ENCODE measurements at regions not wholly inside any gene's neighbourhood (a gene's known extent, or its start where the extent isn't known, plus 50 kb on each side); places are given as distances from the start of the nearest gene placed in this dataset.
"Not testable (repeated sequence)": the region's sequence is repeated elsewhere in the genome, so short reads cannot be mapped to it uniquely, and the experiment has no call there.

DNA sequence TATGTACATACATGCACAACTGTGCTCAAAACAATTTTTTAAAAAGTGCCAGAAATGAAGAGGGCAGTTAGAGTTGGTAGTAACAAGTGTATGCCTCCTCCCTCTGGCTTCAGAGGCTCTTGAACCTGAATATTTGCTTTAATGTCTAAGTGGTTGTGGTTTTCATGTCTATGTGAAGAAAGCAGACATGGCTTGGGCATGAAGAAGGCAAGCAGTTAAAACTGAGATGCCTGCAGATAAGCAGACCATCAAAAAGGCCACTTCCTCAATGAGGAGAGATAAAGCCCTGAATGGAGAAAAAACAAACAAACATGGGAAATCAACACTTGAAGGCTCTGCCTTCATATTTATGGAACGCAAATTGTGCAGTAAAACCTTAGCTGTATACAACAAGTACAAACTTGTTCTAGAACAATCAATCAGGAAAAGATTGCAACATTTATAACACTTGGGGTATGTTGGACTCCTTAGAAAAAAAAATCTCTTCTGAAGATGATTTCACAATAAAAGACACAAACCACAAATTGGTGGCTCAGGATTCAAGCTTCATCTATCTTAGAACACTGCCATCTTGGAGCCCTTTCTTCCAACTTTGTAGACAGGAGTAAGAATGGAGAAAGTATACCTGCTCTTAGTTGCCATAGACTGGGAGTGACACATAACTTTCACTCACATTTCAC is 52.7 kb upstream of the PLA2G4A start:
- Mint-ChIP-seq H3K36me3 (ENCODE audit: low read depth) (no peaks in the 10 kb centered on the region), H3K4me3 (no peak overlapping the region), H3K27me3 (peaks cover 2% of the 10 kb centered on the region), H3K9me3 (no peaks in the 10 kb centered on the region), H3K4me1 (no peaks in the 10 kb centered on the region), H3K27ac (no peak overlapping the region)
- DNase-seq (no peak), ATAC-seq (no peak)

GRCh38 chr1:186775036-186775435 is 53.7 kb upstream of the PLA2G4A start:
- no peak overlapping the region for H3K27ac Mint-ChIP-seq
- no peak for ATAC-seq
- peaks cover 2% of the 10 kb centered on the region for H3K27me3 Mint-ChIP-seq
- H3K4me1 Mint-ChIP-seq, result no peaks in the 10 kb centered on the region
- no peak for DNase-seq
- no peaks in the 10 kb centered on the region for H3K36me3 Mint-ChIP-seq (ENCODE audit: low read depth)
- H3K4me3 Mint-ChIP-seq, result no peak overlapping the region
- no peaks in the 10 kb centered on the region for H3K9me3 Mint-ChIP-seq

GRCh38 chr1:186772228-186772627 is 56.5 kb upstream of the PLA2G4A start:
- Mint-ChIP-seq H3K27me3 (peaks cover 2% of the 10 kb centered on the region), H3K27ac (no peak overlapping the region), H3K4me3 (no peak overlapping the region), H3K9me3 (no peaks in the 10 kb centered on the region), H3K4me1 (no peaks in the 10 kb centered on the region), H3K36me3 (ENCODE audit: low read depth) (no peaks in the 10 kb centered on the region)
- DNase-seq, result no peak
- no peak for ATAC-seq

- no peaks in the 10 kb centered on the region for H3K4me1 Mint-ChIP-seq
- DNase-seq, result no peak
- peaks cover 2% of the 10 kb centered on the region for H3K27me3 Mint-ChIP-seq
- H3K4me3 Mint-ChIP-seq, result no peak overlapping the region
- no peak for ATAC-seq
- H3K27ac Mint-ChIP-seq, result no peak overlapping the region
- H3K36me3 Mint-ChIP-seq (ENCODE audit: low read depth), result no peaks in the 10 kb centered on the region
- H3K9me3 Mint-ChIP-seq, result no peaks in the 10 kb centered on the region
These were observed 58.3 kb upstream of the PLA2G4A start for GRCh38 chr1:186770421-186770820.

GRCh38 chr1:186768906-186769305 is 59.8 kb upstream of the PLA2G4A start:
- H3K9me3 Mint-ChIP-seq, result no peaks in the 10 kb centered on the region

DNA sequence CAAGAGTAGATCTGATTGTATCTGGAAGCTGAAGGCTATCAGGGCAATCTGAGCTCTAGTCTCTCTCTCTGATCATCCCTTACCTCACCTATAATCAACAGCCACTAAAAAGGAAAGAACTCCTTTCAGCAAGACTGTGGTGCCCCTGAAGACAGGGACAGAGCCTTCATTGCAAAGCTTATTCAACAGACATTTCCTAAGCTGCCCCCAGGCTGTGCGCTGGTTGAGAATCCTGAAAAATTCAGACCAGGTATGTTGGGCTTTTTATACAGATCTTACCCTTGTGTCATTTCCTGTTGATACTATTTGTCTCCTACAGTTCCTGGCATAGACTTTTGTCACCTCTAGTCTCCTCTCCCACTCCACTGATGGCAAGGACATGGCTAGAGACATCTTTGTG is 63.3 kb upstream of the PLA2G4A start:
- H3K27me3 Mint-ChIP-seq, result no peaks in the 10 kb centered on the region
- H3K9me3 Mint-ChIP-seq, result no peaks in the 10 kb centered on the region
- no peaks in the 10 kb centered on the region for H3K4me1 Mint-ChIP-seq
- ATAC-seq (no peak), DNase-seq (no peak)
- H3K27ac Mint-ChIP-seq, result no peak overlapping the region
- H3K36me3 Mint-ChIP-seq (ENCODE audit: low read depth), result no peaks in the 10 kb centered on the region
- H3K4me3 Mint-ChIP-seq, result no peak overlapping the region

More at GRCh38 chr1:186768906-186769305, 59.8 kb upstream of the PLA2G4A start:
- no peaks in the 10 kb centered on the region for H3K36me3 Mint-ChIP-seq (ENCODE audit: low read depth)
- H3K4me3 Mint-ChIP-seq, result no peak overlapping the region
- ATAC-seq (no peak), DNase-seq (no peak)
- no peaks in the 10 kb centered on the region for H3K4me1 Mint-ChIP-seq
- no peaks in the 10 kb centered on the region for H3K27me3 Mint-ChIP-seq
- no peak overlapping the region for H3K27ac Mint-ChIP-seq

- H3K9me3 Mint-ChIP-seq, result no peaks in the 10 kb centered on the region
- no peak overlapping the region for H3K4me3 Mint-ChIP-seq
- H3K4me1 Mint-ChIP-seq, result no peaks in the 10 kb centered on the region
- no peaks in the 10 kb centered on the region for H3K27me3 Mint-ChIP-seq
- DNase-seq (no peak), ATAC-seq (no peak)
- H3K36me3 Mint-ChIP-seq (ENCODE audit: low read depth), result no peaks in the 10 kb centered on the region
- H3K27ac Mint-ChIP-seq, result no peak overlapping the region
These were observed 65.6 kb upstream of the PLA2G4A start for GRCh38 chr1:186763107-186763506.

GRCh38 chr1:186762653-186763052 is 66.1 kb upstream of the PLA2G4A start:
- H3K4me3 Mint-ChIP-seq, result no peak overlapping the region
- ATAC-seq (no peak), DNase-seq (no peak)
- H3K27ac Mint-ChIP-seq, result no peak overlapping the region
- no peaks in the 10 kb centered on the region for H3K27me3 Mint-ChIP-seq
- H3K9me3 Mint-ChIP-seq, result no peaks in the 10 kb centered on the region
- no peaks in the 10 kb centered on the region for H3K36me3 Mint-ChIP-seq (ENCODE audit: low read depth)
- H3K4me1 Mint-ChIP-seq, result no peaks in the 10 kb centered on the region

GRCh38 chr1:186761358-186761757 is 67.4 kb upstream of the PLA2G4A start:
- H3K27me3 Mint-ChIP-seq, result no peaks in the 10 kb centered on the region
- ATAC-seq (no peak), DNase-seq (no peak)
- no peak overlapping the region for H3K27ac Mint-ChIP-seq
- no peaks in the 10 kb centered on the region for H3K4me1 Mint-ChIP-seq
- H3K36me3 Mint-ChIP-seq (ENCODE audit: low read depth), result no peaks in the 10 kb centered on the region
- no peak overlapping the region for H3K4me3 Mint-ChIP-seq
- no peaks in the 10 kb centered on the region for H3K9me3 Mint-ChIP-seq

DNA sequence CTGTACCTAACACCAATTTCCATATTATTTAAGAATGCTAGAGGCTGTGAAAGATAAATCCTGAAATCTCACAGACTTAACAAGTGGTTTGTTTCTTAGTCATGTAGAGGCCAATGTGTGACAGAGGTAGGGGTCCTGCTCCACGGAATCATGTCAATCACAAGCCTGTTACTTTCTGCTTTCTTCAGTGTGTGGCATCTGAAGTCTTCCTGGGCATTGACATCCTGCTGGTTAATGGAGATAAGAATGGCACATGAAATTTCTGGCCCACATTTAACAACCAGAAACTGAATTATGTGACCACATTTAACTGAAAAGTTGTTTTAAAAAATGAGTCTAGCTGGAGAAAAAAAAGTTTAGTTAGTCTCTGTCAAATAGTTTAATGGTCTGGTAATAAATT is 68.3 kb upstream of the PLA2G4A start:
- H3K4me3 Mint-ChIP-seq, result no peak overlapping the region
- ATAC-seq (no peak), DNase-seq (no peak)
- no peaks in the 10 kb centered on the region for H3K27me3 Mint-ChIP-seq
- no peaks in the 10 kb centered on the region for H3K9me3 Mint-ChIP-seq
- H3K27ac Mint-ChIP-seq, result no peak overlapping the region
- H3K4me1 Mint-ChIP-seq, result no peaks in the 10 kb centered on the region
- H3K36me3 Mint-ChIP-seq (ENCODE audit: low read depth), result no peaks in the 10 kb centered on the region

GRCh38 chr1:186758896-186759606 is 69.7 kb upstream of the PLA2G4A start:
- not testable (repeated sequence) for H3K4me3 Mint-ChIP-seq; H3K36me3 Mint-ChIP-seq (ENCODE audit: low read depth); ATAC-seq; H3K27me3 Mint-ChIP-seq; H3K4me1 Mint-ChIP-seq; H3K27ac Mint-ChIP-seq; H3K9me3 Mint-ChIP-seq; DNase-seq

DNA sequence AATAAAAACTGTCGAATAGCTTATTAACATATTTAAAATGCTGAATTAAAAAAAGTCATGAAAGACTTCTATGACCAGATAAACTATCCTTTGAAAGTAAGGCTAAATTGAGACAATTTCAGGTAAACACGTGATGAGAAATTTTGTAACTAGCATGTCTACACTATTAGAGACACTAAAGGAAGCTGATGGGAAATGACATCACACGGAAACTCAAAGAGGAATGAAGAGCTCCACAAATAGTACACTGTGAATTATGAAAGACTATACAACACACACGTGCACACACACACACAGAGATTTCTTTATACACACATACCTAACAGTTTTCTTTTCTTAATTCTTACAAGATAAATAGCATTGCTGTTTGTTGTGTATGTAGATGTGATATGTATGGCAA is 70.9 kb upstream of the PLA2G4A start:
- H3K27ac Mint-ChIP-seq, result no peak overlapping the region
- no peak for ATAC-seq

GRCh38 chr1:186754542-186755145 is 74.1 kb upstream of the PLA2G4A start:
- Mint-ChIP-seq H3K27ac (no peak overlapping the region), H3K4me1 (no peaks in the 10 kb centered on the region), H3K36me3 (ENCODE audit: low read depth) (no peaks in the 10 kb centered on the region), H3K27me3 (no peaks in the 10 kb centered on the region), H3K9me3 (no peaks in the 10 kb centered on the region), H3K4me3 (no peak overlapping the region)
- no peak for DNase-seq
- no peak for ATAC-seq

More for the DNA sequence above, 70.9 kb upstream of the PLA2G4A start:
- H3K27me3 Mint-ChIP-seq, result no peaks in the 10 kb centered on the region
- no peaks in the 10 kb centered on the region for H3K9me3 Mint-ChIP-seq
- H3K4me1 Mint-ChIP-seq, result no peaks in the 10 kb centered on the region
- no peaks in the 10 kb centered on the region for H3K36me3 Mint-ChIP-seq (ENCODE audit: low read depth)
- H3K4me3 Mint-ChIP-seq, result no peak overlapping the region
- no peak for DNase-seq

DNA sequence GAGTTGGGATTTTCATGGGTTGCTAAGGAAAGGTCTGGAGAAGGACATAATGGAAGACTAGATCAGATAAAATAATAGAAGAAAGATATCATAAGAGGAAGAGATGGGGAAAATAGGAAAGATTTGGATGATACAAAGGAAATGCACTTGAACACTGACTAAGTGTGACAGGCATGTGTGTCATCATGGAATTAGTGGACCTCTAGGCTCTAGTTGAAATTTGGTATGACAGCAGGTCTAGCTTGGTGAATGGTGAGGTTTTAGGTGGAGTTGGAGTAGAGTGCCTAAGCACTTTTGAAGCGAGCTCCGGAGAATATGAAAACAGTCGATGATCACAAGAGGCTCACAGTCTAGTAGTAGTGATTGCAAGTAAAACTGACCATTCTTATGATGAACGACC is 73.0 kb upstream of the PTGS2 start:
- Mint-ChIP-seq H3K9me3 (no peaks in the 10 kb centered on the region), H3K36me3 (ENCODE audit: low read depth) (no peaks in the 10 kb centered on the region), H3K4me1 (no peaks in the 10 kb centered on the region), H3K27ac (no peak overlapping the region), H3K27me3 (no peaks in the 10 kb centered on the region), H3K4me3 (no peak overlapping the region)
- no peak for DNase-seq
- no peak for ATAC-seq

- H3K36me3 Mint-ChIP-seq (ENCODE audit: low read depth), result no peaks in the 10 kb centered on the region
- ATAC-seq, result no peak
These were observed 70.0 kb upstream of the PTGS2 start for GRCh38 chr1:186750257-186750656.

More at GRCh38 chr1:186750257-186750656, 70.0 kb upstream of the PTGS2 start:
- H3K27me3 Mint-ChIP-seq, result no peaks in the 10 kb centered on the region
- no peak overlapping the region for H3K4me3 Mint-ChIP-seq
- no peaks in the 10 kb centered on the region for H3K9me3 Mint-ChIP-seq
- no peak overlapping the region for H3K27ac Mint-ChIP-seq
- H3K4me1 Mint-ChIP-seq, result no peaks in the 10 kb centered on the region
- DNase-seq, result no peak

Measured in activated naive CD8-positive, alpha-beta T cell treated with anti-CD3 and anti-CD28 coated beads, Interleukin-2, amount 50 U/mL, for 24 hours (primary cell).